Parathyroid adenoma (tissue), 2 donors: ENCODE measurements at regions not wholly inside any gene's neighbourhood (a gene's known extent, or its start where the extent isn't known, plus 50 kb on each side); places are given as distances from the start of the nearest gene placed in this dataset.

Source experiments
- H2AFZ ChIP-seq: fragments of 300-600 bp; sonication (generic); one replicate; pipeline ENCODE4 v1.7.0; 2017; ENCODE audit warnings: antibody characterized with exemption, mild to moderate bottlenecking
- H3K27ac ChIP-seq: fragments of 300-600 bp; sonication (generic); one replicate; pipeline ENCODE4 v1.7.0; 2017
- H3K27me3 ChIP-seq: fragments of 300-600 bp; sonication (generic); one replicate; pipeline ENCODE4 v1.7.0; 2017; ENCODE audit warnings: low read length; ENCODE audit not compliant: control insufficient read depth, insufficient read depth
- H3K36me3 ChIP-seq: fragments of 300-600 bp; sonication (generic); one replicate; pipeline ENCODE4 v1.7.0; 2017; ENCODE audit warnings: low read length; ENCODE audit not compliant: control insufficient read depth, insufficient read depth
- H3K4me1 ChIP-seq: fragments of 300-600 bp; sonication (generic); one replicate; pipeline ENCODE4 v1.7.0; 2017; ENCODE audit warnings: control low read depth
- H3K4me2 ChIP-seq: fragments of 300-600 bp; sonication (generic); one replicate; pipeline ENCODE4 v1.7.0; 2017; ENCODE audit warnings: low read length
- H3K4me3 ChIP-seq: fragments of 300-600 bp; sonication (generic); one replicate; pipeline ENCODE4 v1.7.0; 2017; ENCODE audit warnings: low read depth, low read length
- H3K79me2 ChIP-seq: fragments of 300-600 bp; sonication (generic); one replicate; pipeline ENCODE4 v1.7.0; 2017; ENCODE audit warnings: control low read depth
- H3K9ac ChIP-seq: fragments of 300-600 bp; sonication (generic); one replicate; pipeline ENCODE4 v1.7.0; 2017; ENCODE audit warnings: mild to moderate bottlenecking
- H3K9me3 ChIP-seq: fragments of 300-600 bp; sonication (generic); one replicate; pipeline ENCODE4 v1.7.0; 2017; ENCODE audit warnings: low read length; ENCODE audit not compliant: control insufficient read depth
- CTCF ChIP-seq: fragments of 300-600 bp; sonication (generic); IDR thresholded peaks from one replicate; pipeline ENCODE4 v1.7.0; 2017; ENCODE audit warnings: antibody characterized with exemption, mild to moderate bottlenecking
- donor health status: primary hyperparathyroidism.

GRCh38 chr4:58406762-58407161 lies 1296.6 kb upstream of the IGFBP7 start:
- no peaks in the 10 kb centered on the region for H3K9me3 ChIP-seq
- no peak for TF ChIP-seq CTCF
- no peak overlapping the region for H3K9ac ChIP-seq
- H3K27me3 ChIP-seq, result no peaks in the 10 kb centered on the region
- H3K4me3 ChIP-seq, result no peak overlapping the region
- H3K4me2 ChIP-seq, result no peak overlapping the region
- no peaks in the 10 kb centered on the region for H3K4me1 ChIP-seq
- H2AFZ ChIP-seq, result no peak overlapping the region
- H3K79me2 ChIP-seq, result no peaks in the 10 kb centered on the region
- no peaks in the 10 kb centered on the region for H3K36me3 ChIP-seq
- H3K27ac ChIP-seq, result no peak overlapping the region

GRCh38 chr4:58368221-58368620 lies 1258.0 kb upstream of the IGFBP7 start:
- Histone ChIP-seq H3K79me2 (no peaks in the 10 kb centered on the region), H3K27ac (no peak overlapping the region), H3K36me3 (no peaks in the 10 kb centered on the region), H3K4me3 (no peak overlapping the region), H3K9me3 (no peaks in the 10 kb centered on the region), H2AFZ (no peak overlapping the region), H3K9ac (no peak overlapping the region), H3K4me1 (no peaks in the 10 kb centered on the region), H3K4me2 (no peak overlapping the region), H3K27me3 (no peaks in the 10 kb centered on the region)
- no peak for TF ChIP-seq CTCF

- H3K27ac ChIP-seq, result no peak overlapping the region
- no peaks in the 10 kb centered on the region for H3K4me1 ChIP-seq
- no peak overlapping the region for H3K9ac ChIP-seq
- no peak overlapping the region for H3K4me3 ChIP-seq
- H3K79me2 ChIP-seq, result no peaks in the 10 kb centered on the region
- no peaks in the 10 kb centered on the region for H3K36me3 ChIP-seq
- no peak for TF ChIP-seq CTCF
- H2AFZ ChIP-seq, result no peak overlapping the region
- no peaks in the 10 kb centered on the region for H3K9me3 ChIP-seq
- no peak overlapping the region for H3K4me2 ChIP-seq
- H3K27me3 ChIP-seq, result no peaks in the 10 kb centered on the region
These were observed 1250.4 kb upstream of the IGFBP7 start for GRCh38 chr4:58360354-58361133.

GRCh38 chr4:58359590-58359989 lies 1249.4 kb upstream of the IGFBP7 start:
- H3K27me3 ChIP-seq, result no peaks in the 10 kb centered on the region
- H3K27ac ChIP-seq, result no peak overlapping the region
- H3K4me1 ChIP-seq, result no peaks in the 10 kb centered on the region
- TF ChIP-seq CTCF, result no peak
- no peak overlapping the region for H2AFZ ChIP-seq
- no peaks in the 10 kb centered on the region for H3K36me3 ChIP-seq
- H3K9ac ChIP-seq, result no peak overlapping the region
- no peaks in the 10 kb centered on the region for H3K79me2 ChIP-seq
- H3K4me3 ChIP-seq, result no peak overlapping the region
- H3K9me3 ChIP-seq, result no peaks in the 10 kb centered on the region
- H3K4me2 ChIP-seq, result no peak overlapping the region

GRCh38 chr4:58357947-58358346 lies 1247.8 kb upstream of the IGFBP7 start:
- Histone ChIP-seq H3K4me1 (no peaks in the 10 kb centered on the region), H3K27me3 (no peaks in the 10 kb centered on the region), H3K27ac (no peak overlapping the region), H3K4me3 (no peak overlapping the region), H3K36me3 (no peaks in the 10 kb centered on the region), H3K4me2 (no peak overlapping the region), H2AFZ (no peak overlapping the region), H3K79me2 (no peaks in the 10 kb centered on the region), H3K9ac (no peak overlapping the region), H3K9me3 (no peaks in the 10 kb centered on the region)
- TF ChIP-seq CTCF, result no peak
